HCT116 (cell line): ENCODE measurements at regions not wholly inside any gene's neighbourhood (a gene's known extent, or its start where the extent isn't known, plus 50 kb on each side); places are given as distances from the start of the nearest gene placed in this dataset.

Source experiments
- ATAC-seq: fragments of 200-7000 bp; cut with Tn5 transposase; 2 replicates; pipeline ENCODE4 v1.9.1; 2020; ENCODE audit warnings: mild to moderate bottlenecking, moderate library complexity
- BruUV-seq: library from RNA; stranded (reverse); fragments of 400-500 nt; replicated peaks from 2 replicates; lab custom pipeline; 2021; lab: Mats Ljungman, UMichigan
- CTCF ChIA-PET: fragments of 300-600 bp; sonication (Branson Sonifier 250); formaldehyde crosslinking; loops from one replicate; lab custom pipeline; 2021; ENCODE audit warnings: antibody characterized with exemption; lab: Charles Lee
- POLR2A ChIA-PET: fragments of 300-600, 350-600 bp; sonication (Branson Sonifier 250); formaldehyde crosslinking; loops from one replicate; lab custom pipeline; 2021; ENCODE audit warnings: antibody characterized with exemption; lab: Charles Lee
- RAD21 ChIA-PET, 2 experiments: fragments of 300-600 bp; sonication (Branson Sonifier 250); formaldehyde crosslinking; loops; one replicate each; lab custom pipeline; 2023; ENCODE audit warnings: low total read pairs in 2 of 2; ENCODE audit not compliant: uncharacterized antibody in 2 of 2, unreplicated experiment in 2 of 2, low non-redundant PET in 1 of 2; lab: Charles Lee
- DNase-seq: peaks from one replicate; pipeline ENCODE4 v3.0.0-alpha.2; 2010; ENCODE audit warnings: low read depth, low spot score
- H2AFZ ChIP-seq: fragments of 200-600 bp; shearing (Covaris generic), sonication (generic); 2 replicates; pipeline ENCODE4 v1.6.1; 2017; ENCODE audit warnings: low read depth, mixed run types, mixed read lengths, antibody characterized with exemption, low read length; ENCODE audit not compliant: poor library complexity, severe bottlenecking
- H3K27ac ChIP-seq: 2 replicates; pipeline ENCODE4 v1.5.1; 2012; ENCODE audit warnings: low read depth, low read length
- H3K27me3 ChIP-seq: fragments of 200-600 bp; sonication (generic); 2 replicates; pipeline ENCODE4 v1.6.1; 2016; ENCODE audit warnings: mixed run types, low read length, mixed read lengths; ENCODE audit not compliant: insufficient read depth
- H3K36me3 ChIP-seq, 2 experiments: fragments of 200-500 bp in 1 of 2; fragments of 200-600 bp in 1 of 2; sonication (Bioruptor generic) in 1 of 2; sonication (generic) in 1 of 2; 2 replicates each; pipeline versions ENCODE4 v1.5.1 to v1.6.1; 2014 to 2016; ENCODE audit warnings: low read length in 2 of 2, inconsistent platforms in 1 of 2, mixed read lengths in 1 of 2, mixed run types in 1 of 2; ENCODE audit not compliant: insufficient read depth in 2 of 2, control insufficient read depth in 1 of 2
- H3K4me1 ChIP-seq, 2 experiments: fragments of 200-600 bp in 1 of 2; sonication (generic) in 1 of 2; 2 replicates each; pipeline versions ENCODE4 v1.5.1 to v1.6.1; 2012 to 2017; ENCODE audit warnings: low read length in 2 of 2, inconsistent platforms in 1 of 2, mild to moderate bottlenecking in 1 of 2, mixed read lengths in 1 of 2, mixed run types in 1 of 2, moderate library complexity in 1 of 2; ENCODE audit not compliant: insufficient read depth in 2 of 2, control insufficient read depth in 1 of 2
- H3K4me2 ChIP-seq: fragments of 200-600 bp; sonication (generic); 2 replicates; pipeline ENCODE4 v1.6.1; 2017; ENCODE audit warnings: mixed run types, low read length, mixed read lengths
- H3K4me3 ChIP-seq, 2 experiments: fragments of 200-600 bp in 1 of 2; sonication (generic) in 1 of 2; replicated peaks in 1 of 2; 2 replicates each; pipeline ENCODE4 v1.5.1; 2011 to 2016; ENCODE audit warnings: low read length in 2 of 2, control low read depth in 1 of 2, low read depth in 1 of 2, mild to moderate bottlenecking in 1 of 2, mixed read lengths in 1 of 2, mixed run types in 1 of 2
- H3K79me2 ChIP-seq: fragments of 200-600 bp; sonication (generic); 2 replicates; pipeline ENCODE4 v1.6.1; 2017; ENCODE audit warnings: mild to moderate bottlenecking, mixed run types, low read length, moderate library complexity, mixed read lengths; ENCODE audit not compliant: insufficient read depth
- H3K9ac ChIP-seq: fragments of 200-600 bp; sonication (generic); 2 replicates; pipeline ENCODE4 v1.6.1; 2016; ENCODE audit warnings: low read length, mixed read lengths
- H3K9me2 ChIP-seq: fragments of 200-600 bp; sonication (generic), shearing (Covaris generic); 2 replicates; pipeline ENCODE4 v1.6.1; 2017; ENCODE audit warnings: mixed run types, mild to moderate bottlenecking, moderate library complexity; ENCODE audit not compliant: insufficient read depth
- H3K9me3 ChIP-seq, 2 experiments: fragments of 200-500 bp in 1 of 2; fragments of 200-600 bp in 1 of 2; sonication (Bioruptor generic) in 1 of 2; sonication (generic) in 1 of 2; 2 replicates each; pipeline ENCODE4 v1.6.1; 2014 to 2017; ENCODE audit warnings: low read length in 2 of 2, mixed read lengths in 2 of 2, inconsistent platforms in 1 of 2, low read depth in 1 of 2, mild to moderate bottlenecking in 1 of 2, mixed run types in 1 of 2, moderate library complexity in 1 of 2; ENCODE audit not compliant: control insufficient read depth in 1 of 2, insufficient read depth in 1 of 2
- H4K20me1 ChIP-seq: fragments of 200-600 bp; sonication (generic), shearing (Covaris generic); 2 replicates; pipeline ENCODE4 v1.6.1; 2017; ENCODE audit warnings: mixed run types, mild to moderate bottlenecking, moderate library complexity; ENCODE audit not compliant: insufficient read depth
- CBX3 ChIP-seq: IDR thresholded peaks from 2 replicates; pipeline ENCODE4 v1.6.1; 2012; ENCODE audit warnings: low read depth
- CEBPB ChIP-seq: IDR thresholded peaks from 2 replicates; pipeline ENCODE4 v1.6.1; 2012; ENCODE audit warnings: low read depth
- EGR1 ChIP-seq: IDR thresholded peaks from 2 replicates; pipeline ENCODE4 v1.6.1; 2012; ENCODE audit warnings: low read depth
- ELF1 ChIP-seq: IDR thresholded peaks from 2 replicates; pipeline ENCODE4 v1.6.1; 2012; ENCODE audit warnings: low read depth, borderline replicate concordance
- EZH2 ChIP-seq: fragments of 200-600 bp; sonication (generic); IDR thresholded peaks from 2 replicates; pipeline ENCODE4 v1.6.1; 2017; ENCODE audit warnings: antibody characterized with exemption, mixed run types
- FOSL1 ChIP-seq: IDR thresholded peaks from 2 replicates; pipeline ENCODE4 v1.6.1; 2012; ENCODE audit warnings: low read depth
- JUND ChIP-seq: IDR thresholded peaks from 2 replicates; pipeline ENCODE4 v1.6.1; 2012
- REST ChIP-seq: IDR thresholded peaks from 2 replicates; pipeline ENCODE4 v1.6.1; 2012; ENCODE audit warnings: low read depth
- SIN3A ChIP-seq: IDR thresholded peaks from 2 replicates; pipeline ENCODE4 v1.6.1; 2012; ENCODE audit warnings: low read depth
- TCF7L2 ChIP-seq: IDR thresholded peaks from 2 replicates; pipeline ENCODE4 v1.7.0; 2011; ENCODE audit warnings: borderline replicate concordance, inconsistent platforms; ENCODE audit not compliant: insufficient read depth, insufficient read length; ENCODE audit errors: extremely low read depth
- YY1 ChIP-seq: IDR thresholded peaks from 2 replicates; pipeline ENCODE4 v1.6.1; 2011; ENCODE audit warnings: low read length, low read depth, moderate library complexity, mild to moderate bottlenecking; ENCODE audit not compliant: insufficient replicate concordance; ENCODE audit errors: extremely low read depth
- ZFX ChIP-seq: fragments of 450-650 bp; IDR thresholded peaks from 2 replicates; pipeline ENCODE4 v1.6.1; 2017
- ZNF274 ChIP-seq: fragments of 200-500 bp; sonication (Bioruptor generic); IDR thresholded peaks from 2 replicates; pipeline ENCODE4 v1.6.1; 2014; ENCODE audit warnings: mild to moderate bottlenecking, low read depth, low read length, inconsistent platforms
- intact Hi-C: fragments of 100-400 bp; cut with micrococcal nuclease; formaldehyde crosslinking; loops from 2 replicates; pipeline ENCODE4 v1.10.0; 2022
- TF ChIP-seq, protein P1 (sequence below), 3 experiments: fragments of 200-600 bp in 1 of 3; sonication (generic) in 1 of 3; IDR thresholded peaks in 2 of 3; conservative IDR thresholded peaks in 1 of 3; 2 replicates each; pipeline ENCODE4 v1.5.1; 2012 to 2017; ENCODE audit warnings: low read depth in 2 of 3, low read length in 2 of 3, antibody characterized with exemption in 1 of 3, borderline replicate concordance in 1 of 3, control low read depth in 1 of 3, mild to moderate bottlenecking in 1 of 3, mixed read lengths in 1 of 3, mixed run types in 1 of 3, moderate library complexity in 1 of 3; ENCODE audit not compliant: insufficient read depth in 1 of 3

- no peak overlapping the region for H2AFZ ChIP-seq
- H3K79me2 ChIP-seq: no peaks in the 10 kb centered on the region
- no peaks in the 10 kb centered on the region for H3K27me3 ChIP-seq
- H3K27ac ChIP-seq: no peak overlapping the region
- H3K4me3 ChIP-seq: no peak overlapping the region
- BruUV-seq: no TSS peak
- no peak overlapping the region for H3K4me2 ChIP-seq
- H3K9ac ChIP-seq: no peak overlapping the region
- CTCF ChIA-PET: no interaction called here
- no peaks in the 10 kb centered on the region for H3K9me2 ChIP-seq
- intact Hi-C loops: no loop called here
- POLR2A ChIA-PET: no interaction called here
- no peaks in the 10 kb centered on the region for H4K20me1 ChIP-seq
- H3K36me3 ChIP-seq: no peaks in the 10 kb centered on the region
- TF ChIP-seq CEBPB (no peak), EGR1 (no peak), ELF1 (no peak), ZFX (no peak), ZNF274 (no peak), YY1 (no peak), REST (no peak), EZH2 (no peak), JUND (no peak), FOSL1 (no peak), TCF7L2 (no peak), SIN3A (no peak), CBX3 (no peak)
- TF ChIP-seq, protein P1, sequence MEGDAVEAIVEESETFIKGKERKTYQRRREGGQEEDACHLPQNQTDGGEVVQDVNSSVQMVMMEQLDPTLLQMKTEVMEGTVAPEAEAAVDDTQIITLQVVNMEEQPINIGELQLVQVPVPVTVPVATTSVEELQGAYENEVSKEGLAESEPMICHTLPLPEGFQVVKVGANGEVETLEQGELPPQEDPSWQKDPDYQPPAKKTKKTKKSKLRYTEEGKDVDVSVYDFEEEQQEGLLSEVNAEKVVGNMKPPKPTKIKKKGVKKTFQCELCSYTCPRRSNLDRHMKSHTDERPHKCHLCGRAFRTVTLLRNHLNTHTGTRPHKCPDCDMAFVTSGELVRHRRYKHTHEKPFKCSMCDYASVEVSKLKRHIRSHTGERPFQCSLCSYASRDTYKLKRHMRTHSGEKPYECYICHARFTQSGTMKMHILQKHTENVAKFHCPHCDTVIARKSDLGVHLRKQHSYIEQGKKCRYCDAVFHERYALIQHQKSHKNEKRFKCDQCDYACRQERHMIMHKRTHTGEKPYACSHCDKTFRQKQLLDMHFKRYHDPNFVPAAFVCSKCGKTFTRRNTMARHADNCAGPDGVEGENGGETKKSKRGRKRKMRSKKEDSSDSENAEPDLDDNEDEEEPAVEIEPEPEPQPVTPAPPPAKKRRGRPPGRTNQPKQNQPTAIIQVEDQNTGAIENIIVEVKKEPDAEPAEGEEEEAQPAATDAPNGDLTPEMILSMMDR (IDR thresholded peaks at IDR 0.05 in 2 of 3, conservative IDR thresholded peaks at IDR 0.05 in 1 of 3; ENCODE audit: borderline replicate concordance in 1 of 3, insufficient read depth in 1 of 3, low read depth in 2 of 3, low read length in 2 of 3): no peak
- TF ChIP-seq, all 23 proteins: peak for 0
- RAD21 ChIA-PET: no interaction called here
- ATAC-seq: no peak
- no peaks in the 10 kb centered on the region for H3K9me3 ChIP-seq
- DNase-seq: no peak
- H3K4me1 ChIP-seq: no peaks in the 10 kb centered on the region
Observed at GRCh38 chr6:22042706-22043105, 254.1 kb downstream of the PRL start.
